GM20000 (cell line): ENCODE measurements at regions not wholly inside any gene's neighbourhood (a gene's known extent, or its start where the extent isn't known, plus 50 kb on each side); places are given as distances from the start of the nearest gene placed in this dataset.

Experiments used
- DNase-seq: peaks from one replicate; pipeline ENCODE4 v3.0.0; 2012; ENCODE audit warnings: low spot score
- CTCF ChIP-seq: IDR thresholded peaks from 2 replicates; pipeline ENCODE4 v1.5.1; 2012; ENCODE audit warnings: mild to moderate bottlenecking, control low read depth; ENCODE audit errors: extremely low read depth, missing control alignments

- no peak for DNase-seq
- TF ChIP-seq CTCF, result no peak
These were observed 224.1 kb downstream of the BUB3 start for GRCh38 chr10:123378302-123378701.

- no peak for TF ChIP-seq CTCF
- no peak for DNase-seq
These were observed 225.0 kb downstream of the BUB3 start for GRCh38 chr10:123379156-123379555.

- no peak for TF ChIP-seq CTCF
- DNase-seq, result no peak
These were observed 226.4 kb downstream of the BUB3 start for GRCh38 chr10:123380491-123381085.

GRCh38 chr10:123381224-123381623 is 227.0 kb downstream of the BUB3 start:
- TF ChIP-seq CTCF, result no peak
- no peak for DNase-seq

- no peak for TF ChIP-seq CTCF
- no peak for DNase-seq
These were observed 228.3 kb downstream of the BUB3 start for GRCh38 chr10:123382491-123382890.

- no peak for TF ChIP-seq CTCF
- no peak for DNase-seq
These were observed 231.4 kb downstream of the BUB3 start for GRCh38 chr10:123385508-123386080.

- no peak for TF ChIP-seq CTCF
- no peak for DNase-seq
These were observed 235.3 kb downstream of the BUB3 start for GRCh38 chr10:123389520-123389919.
